GM19025 (cell line): ENCODE measurements at regions not wholly inside any gene's neighbourhood (a gene's known extent, or its start where the extent isn't known, plus 50 kb on each side); places are given as distances from the start of the nearest gene placed in this dataset.

ENCODE experiments used
- ATAC-seq: cut with Tn5 transposase; IDR thresholded peaks from one replicate; pipeline ENCODE4 v1.9.1; 2021; ENCODE audit warnings: mild to moderate bottlenecking, low read depth, moderate library complexity; ENCODE audit not compliant: unreplicated experiment

- ATAC-seq, result no peak
These were observed 128.4 kb downstream of the BUD13 start for GRCh38 chr11:116644201-116644940.

DNA sequence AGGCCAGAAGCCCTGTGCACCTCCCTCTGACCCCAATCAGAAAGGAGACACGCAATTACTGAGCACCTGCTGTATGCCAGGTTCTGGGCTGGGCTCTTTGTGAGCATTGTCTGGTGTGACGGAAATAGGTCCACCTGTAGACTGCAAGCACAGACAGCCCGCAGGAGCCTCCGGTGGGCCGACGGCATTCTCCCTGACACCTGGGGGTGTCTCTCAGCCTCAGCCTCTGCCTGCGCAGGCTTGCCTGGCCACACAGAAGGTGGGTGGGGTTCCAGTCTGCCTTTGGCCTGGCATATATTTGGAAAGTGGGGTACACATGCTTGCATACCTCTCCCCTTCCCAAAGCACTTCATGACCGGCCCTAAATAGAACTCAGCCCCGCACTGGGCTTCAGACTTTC is 129.3 kb downstream of the BUD13 start:
- no peak for ATAC-seq

DNA sequence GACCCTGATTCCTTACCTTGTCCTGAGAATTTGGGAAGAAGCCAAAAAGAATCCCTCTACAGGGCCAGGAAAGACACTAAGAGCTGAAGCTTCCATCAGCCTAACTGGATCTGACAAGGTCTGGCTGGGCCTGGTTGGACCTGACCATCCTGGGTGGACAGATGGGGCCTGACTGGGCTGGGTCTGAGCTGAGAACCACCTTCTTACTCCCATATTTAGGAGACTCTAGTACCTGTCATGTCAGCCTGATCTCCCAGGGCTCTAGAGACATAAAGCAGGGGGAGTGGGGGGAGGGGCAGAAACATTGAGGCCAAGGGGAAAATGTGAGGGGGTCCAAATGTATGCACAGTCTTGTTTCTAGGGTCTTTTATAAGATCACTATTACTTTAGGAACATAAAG is 129.9 kb downstream of the BUD13 start:
- no peak for ATAC-seq

DNA sequence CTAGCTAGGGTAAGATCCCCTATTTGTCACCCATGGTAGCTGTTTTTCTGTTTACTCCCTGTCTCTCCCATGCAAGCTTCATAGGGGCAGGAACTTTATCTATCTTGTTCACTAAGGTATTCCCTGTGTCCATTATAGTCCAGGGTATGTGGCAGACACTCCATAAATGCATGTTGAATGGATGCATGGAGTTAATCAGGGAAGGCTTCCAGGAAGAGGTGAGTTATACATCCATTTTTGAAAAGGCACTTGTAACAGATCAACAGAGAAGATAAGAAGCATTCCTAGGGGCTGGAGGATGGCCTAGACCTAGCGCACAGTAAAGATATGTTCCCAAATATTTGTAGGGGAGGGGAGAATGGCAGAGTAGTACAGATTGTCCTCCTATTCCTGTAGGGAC is 130.3 kb downstream of the BUD13 start:
- ATAC-seq, result no peak

DNA sequence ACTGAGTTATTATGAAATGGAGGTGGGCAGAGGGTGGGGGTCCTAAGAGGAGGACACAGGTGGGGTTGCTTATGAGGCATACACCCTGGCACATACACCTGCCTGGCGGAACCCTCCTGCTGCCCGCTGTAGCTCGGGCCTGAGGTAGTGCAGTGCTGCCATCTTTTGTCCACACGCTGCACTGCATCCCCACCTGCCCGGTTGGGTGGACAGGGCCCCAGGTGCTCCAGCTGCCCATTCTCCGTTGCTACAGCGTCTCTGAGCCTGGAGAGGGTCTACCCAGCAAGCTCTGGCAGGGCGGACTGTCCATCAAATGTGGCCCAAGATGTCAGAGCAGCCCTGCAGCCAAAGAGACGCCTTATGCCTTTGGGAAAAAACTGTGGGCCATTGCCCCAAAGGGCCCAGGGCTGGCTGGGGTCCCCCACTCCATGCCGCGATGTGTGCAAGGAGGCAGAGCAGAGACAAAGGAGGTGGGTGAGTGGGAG is 131.2 kb downstream of the BUD13 start:
- no peak for ATAC-seq

DNA sequence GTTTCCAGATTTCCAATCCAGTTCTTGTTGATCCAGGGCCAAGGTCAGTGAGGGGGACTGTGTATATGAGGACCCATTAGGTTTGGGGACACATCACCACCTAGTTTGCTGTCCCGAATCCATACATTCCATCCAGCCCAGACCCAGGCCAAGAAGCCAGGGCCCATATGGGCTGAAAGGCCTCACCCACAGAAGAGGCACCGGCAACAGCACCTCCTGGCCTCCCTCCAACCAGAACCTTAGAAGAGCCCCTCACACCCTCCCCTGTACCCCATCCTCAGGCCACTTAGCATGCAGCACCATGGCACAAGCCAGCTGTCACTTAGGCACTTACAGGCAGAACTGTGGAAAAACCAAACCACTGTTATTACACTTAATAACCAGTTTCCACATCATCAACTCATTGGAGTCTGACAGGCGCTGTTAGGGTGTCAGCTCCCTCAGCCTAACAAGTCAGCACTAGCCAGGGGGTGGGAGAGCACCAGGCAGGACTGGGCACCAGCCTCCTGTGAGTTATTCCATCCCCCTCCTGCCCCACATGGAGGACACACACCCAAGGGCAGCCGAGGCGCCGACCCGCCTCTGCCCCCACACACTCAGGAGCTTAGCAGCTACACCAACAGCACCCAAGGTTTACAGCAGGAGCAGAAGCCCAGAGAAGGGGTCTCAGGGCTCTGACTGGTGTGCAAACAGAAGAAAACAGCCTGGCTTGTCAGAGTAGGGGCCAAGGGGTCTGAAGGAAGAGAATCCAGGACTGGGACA is 132.0 kb downstream of the BUD13 start:
- no peak for ATAC-seq

DNA sequence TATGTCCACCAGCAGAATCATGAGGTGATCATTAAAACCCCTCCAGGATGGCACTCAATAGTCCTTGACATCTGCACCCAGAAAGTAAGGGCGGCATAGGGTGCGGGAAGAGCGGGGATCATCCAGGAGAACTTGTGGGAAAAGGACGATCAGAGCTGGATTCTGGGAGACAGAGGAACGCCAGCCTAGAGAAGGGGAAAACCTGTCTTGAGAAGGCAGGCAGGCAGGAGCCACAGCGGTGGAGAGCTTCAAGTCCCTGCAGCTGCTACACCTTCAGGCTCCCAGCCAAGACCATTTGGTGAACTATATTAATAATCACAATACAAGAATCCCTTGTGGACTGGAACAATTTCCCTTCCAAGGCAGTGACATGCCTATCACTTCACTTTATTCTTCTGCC is 134.3 kb downstream of the BUD13 start:
- no peak for ATAC-seq

- ATAC-seq, result no peak
These were observed 135.0 kb downstream of the BUD13 start for GRCh38 chr11:116637766-116638165.

DNA sequence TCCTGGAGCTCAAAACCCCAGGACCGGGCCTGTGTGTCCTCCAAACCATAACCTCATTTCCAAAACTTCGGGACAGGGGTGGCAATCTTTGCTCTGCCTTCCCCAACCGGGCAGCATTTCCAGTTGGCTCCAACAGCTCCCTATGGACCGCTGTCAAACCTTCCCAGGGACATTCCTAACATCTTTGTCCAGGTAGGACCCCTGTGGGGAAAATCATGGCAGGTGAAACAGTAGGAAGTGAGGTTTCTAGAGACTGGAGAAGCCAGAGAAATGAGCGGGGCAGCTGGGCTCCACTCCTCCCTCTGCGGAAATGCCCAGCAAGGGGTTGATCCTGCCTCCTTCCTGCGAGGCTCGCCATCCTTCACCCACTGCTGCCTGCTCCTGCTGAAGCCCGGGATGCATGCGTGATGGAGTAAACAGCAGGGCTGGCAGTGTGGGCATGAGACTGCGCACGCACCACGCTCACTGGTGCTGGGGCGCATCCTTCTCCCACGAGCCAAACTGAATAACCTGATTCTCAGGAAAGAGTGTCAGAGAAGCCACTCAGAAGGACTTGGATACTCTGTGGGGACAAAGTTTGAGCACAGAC is 136.4 kb downstream of the BUD13 start:
- ATAC-seq, result no peak

DNA sequence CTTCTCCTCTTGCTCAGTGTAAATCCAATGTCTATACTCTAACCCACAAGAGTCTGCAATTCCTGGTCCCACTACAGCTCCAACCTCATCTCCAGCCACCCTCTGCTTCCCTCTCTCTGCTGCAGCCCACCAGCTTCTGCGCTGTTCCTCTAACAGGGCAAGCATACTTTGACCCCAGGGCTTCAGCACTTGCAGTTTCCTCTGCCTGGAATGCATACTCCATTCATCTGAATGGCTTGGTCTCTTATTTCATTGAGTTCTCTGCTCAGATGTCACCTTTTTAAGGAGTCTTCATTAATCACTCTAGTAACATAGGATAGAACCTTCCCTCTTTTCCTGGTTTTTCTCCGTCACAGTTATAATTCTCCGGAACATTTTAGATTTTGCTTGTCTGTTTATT is 141.6 kb downstream of the BUD13 start:
- no peak for ATAC-seq

DNA sequence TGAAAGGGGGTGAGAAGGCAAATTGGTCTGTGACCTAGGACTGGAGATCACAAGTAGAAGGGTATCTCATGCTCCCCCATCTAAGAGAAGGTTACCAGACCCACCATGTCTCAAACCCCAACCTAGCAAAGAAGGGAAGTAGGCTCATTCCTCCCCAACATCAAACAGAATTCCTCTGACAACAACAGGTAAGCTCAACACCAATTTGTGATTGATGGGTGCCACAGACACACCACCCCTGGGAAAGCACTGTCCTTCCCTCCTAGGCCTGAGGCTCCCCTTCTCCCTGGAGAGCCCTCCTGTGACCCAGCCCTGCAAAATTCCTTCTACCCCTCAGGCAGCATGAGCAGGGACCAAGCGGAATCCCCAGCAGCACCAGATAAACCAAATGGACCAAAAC is 154.3 kb downstream of the BUD13 start:
- ATAC-seq, result no peak

- no peak for ATAC-seq
These were observed 157.4 kb downstream of the BUD13 start for GRCh38 chr11:116615211-116615865.

GRCh38 chr11:116614306-116615210 is 158.2 kb downstream of the BUD13 start:
- no peak for ATAC-seq

DNA sequence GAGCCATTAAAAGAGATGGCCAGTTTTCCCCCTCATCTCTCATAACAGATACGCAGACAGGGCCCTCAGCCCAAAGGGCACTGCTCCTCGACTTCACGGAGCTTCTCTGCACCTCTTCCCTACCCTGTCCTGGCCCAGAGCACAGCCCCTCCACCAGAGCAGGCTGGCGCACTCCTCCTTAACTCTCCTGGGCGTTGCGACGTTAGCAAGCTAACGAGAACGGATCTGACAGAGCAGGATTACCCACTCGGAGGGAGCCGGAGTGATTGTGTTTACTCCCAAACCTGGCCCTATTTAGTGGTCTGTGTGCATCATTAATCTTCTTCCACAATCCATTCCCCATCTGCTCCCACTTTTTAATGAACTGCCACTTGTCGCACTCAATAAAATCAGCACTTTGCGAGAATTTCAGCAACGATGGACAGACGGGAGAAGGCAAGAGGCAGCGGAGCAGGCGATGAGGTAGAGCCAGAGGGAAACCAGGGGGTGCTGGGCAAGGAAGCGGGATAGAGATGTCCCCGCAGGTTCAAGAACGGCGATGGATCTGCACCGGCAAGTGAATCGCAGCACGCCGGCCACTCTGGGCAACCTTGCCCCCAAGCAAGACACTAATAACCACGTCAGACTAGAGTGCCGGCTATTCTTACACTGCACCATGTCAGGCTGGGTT is 159.4 kb downstream of the BUD13 start:
- no peak for ATAC-seq

DNA sequence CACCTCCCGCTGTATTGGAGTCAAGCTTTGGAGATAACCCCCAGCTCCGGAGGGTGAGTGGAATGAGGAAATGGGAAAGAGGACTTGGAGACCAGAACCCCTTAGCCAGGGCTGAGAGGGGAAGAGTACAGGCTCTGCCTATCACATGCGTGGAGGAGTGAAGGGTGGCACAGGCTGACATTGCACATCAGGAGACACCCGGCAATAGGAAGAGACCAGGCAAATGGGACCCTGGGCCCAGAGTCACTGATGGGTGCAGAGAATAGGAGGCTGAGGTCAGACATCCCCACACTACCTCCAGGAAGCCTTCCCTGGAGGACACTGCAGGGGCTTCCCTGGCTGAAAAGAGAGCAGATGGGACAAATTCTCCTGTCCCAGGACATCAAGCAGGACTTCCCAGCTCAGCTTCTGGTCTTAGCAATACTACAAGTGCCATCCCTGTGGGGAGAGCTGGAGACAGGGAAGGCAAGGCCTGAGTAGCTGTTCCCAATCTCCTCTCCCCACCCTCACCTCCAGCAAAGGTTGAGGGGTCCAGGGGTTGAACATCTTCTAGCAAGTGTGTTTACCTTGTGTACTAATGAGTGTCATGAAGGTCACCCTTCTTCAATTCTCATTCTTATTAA is 160.7 kb downstream of the BUD13 start:
- ATAC-seq, result no peak

GRCh38 chr11:116610190-116610589 is 162.6 kb downstream of the BUD13 start:
- no peak for ATAC-seq

DNA sequence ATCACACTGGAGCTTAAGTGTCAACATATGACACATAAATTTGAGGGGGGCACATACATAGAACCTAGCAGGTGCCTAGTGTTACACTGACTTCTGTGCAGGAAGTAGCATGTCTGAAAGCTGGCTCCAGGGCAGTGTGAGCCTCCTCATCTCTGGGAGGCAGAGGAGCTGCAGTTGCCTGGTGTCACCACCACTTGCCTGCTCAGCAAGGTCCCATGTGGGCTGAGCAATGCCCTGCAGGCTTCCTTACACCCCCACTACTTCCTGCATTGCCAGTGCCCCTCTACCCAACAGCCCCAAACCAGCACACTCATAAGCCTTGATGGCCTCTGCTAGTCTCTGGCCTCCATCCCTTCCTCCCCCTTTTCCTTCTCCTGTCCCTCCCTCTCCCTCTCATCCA is 165.8 kb downstream of the BUD13 start:
- no peak for ATAC-seq

DNA sequence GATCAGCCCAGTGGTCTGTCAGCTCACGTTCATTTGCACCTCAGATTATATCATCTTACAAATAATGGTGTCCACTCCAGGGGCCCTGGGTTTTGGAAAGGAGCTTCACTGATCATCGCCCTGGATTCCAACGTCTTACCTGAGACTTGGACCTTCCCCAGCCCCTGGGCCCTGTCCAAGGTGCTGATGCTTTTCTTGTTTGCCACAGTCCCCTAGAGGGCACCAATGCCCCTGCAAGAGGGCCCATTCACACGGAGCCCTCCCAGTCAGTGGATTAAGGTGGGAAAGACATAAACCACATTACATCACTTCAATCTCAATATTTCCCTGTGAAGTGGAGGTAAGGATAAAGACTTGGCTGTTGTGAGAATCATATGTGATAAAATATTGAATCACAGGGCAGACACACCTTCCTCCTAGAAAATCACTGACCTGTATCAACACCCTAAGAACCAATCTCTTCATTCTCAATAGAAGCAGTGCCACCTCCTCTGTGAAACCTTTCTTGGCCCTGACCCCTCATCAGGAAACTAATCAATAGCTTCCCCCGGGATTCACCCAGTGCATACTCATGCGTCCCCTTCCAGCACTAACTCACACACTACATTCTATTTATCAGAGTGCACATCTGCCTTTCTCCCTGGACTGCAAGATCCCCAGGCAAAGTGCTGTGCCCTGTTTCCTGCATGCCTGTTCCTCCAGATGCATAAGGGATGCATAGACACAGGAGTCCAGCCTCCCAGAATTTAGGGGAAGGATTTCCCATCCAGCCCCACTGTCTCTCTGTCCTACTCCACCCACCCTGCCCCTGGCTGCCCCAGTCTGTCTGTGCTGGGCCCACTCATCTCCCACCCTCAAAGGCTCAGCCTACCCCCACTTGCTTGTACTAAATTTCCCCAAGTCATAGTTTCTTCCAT is 167.0 kb downstream of the BUD13 start:
- ATAC-seq, result no peak
